ENCODE measurements at regions not wholly inside any gene's neighbourhood (a gene's known extent, or its start where the extent isn't known, plus 50 kb on each side); places are given as distances from the start of the nearest gene placed in this dataset.

- no peaks in the 10 kb centered on the region for H3K27me3 Mint-ChIP-seq
- no peak overlapping the region for H3K4me3 Mint-ChIP-seq
- H3K4me1 Mint-ChIP-seq = no peaks in the 10 kb centered on the region
- H3K9me3 Mint-ChIP-seq = no peaks in the 10 kb centered on the region
- H3K27ac Mint-ChIP-seq = no peak overlapping the region
- no peak for DNase-seq
- no peaks in the 10 kb centered on the region for H3K36me3 Mint-ChIP-seq
Measured at GRCh38 chr6:104182811-104183210, 676.9 kb downstream of the HACE1 start.

GRCh38 chr6:104173668-104174067 is 686.1 kb downstream of the HACE1 start:
- Mint-ChIP-seq H3K4me3 (no peak overlapping the region), H3K9me3 (no peaks in the 10 kb centered on the region), H3K4me1 (no peaks in the 10 kb centered on the region), H3K27ac (no peak overlapping the region), H3K27me3 (no peaks in the 10 kb centered on the region), H3K36me3 (no peaks in the 10 kb centered on the region)
- DNase-seq = no peak

GRCh38 chr6:104170401-104170800 is 689.3 kb downstream of the HACE1 start:
- Mint-ChIP-seq H3K27me3 (no peaks in the 10 kb centered on the region), H3K36me3 (no peaks in the 10 kb centered on the region), H3K9me3 (peaks cover 12% of the 10 kb centered on the region), H3K27ac (no peak overlapping the region), H3K4me1 (no peaks in the 10 kb centered on the region), H3K4me3 (no peak overlapping the region)
- DNase-seq = no peak

- no peaks in the 10 kb centered on the region for H3K4me1 Mint-ChIP-seq
- H3K36me3 Mint-ChIP-seq = no peaks in the 10 kb centered on the region
- DNase-seq = no peak
- H3K9me3 Mint-ChIP-seq = peaks cover 12% of the 10 kb centered on the region
- H3K27me3 Mint-ChIP-seq = no peaks in the 10 kb centered on the region
- no peak overlapping the region for H3K27ac Mint-ChIP-seq
- no peak overlapping the region for H3K4me3 Mint-ChIP-seq
Measured at GRCh38 chr6:104166055-104166668, 693.6 kb downstream of the HACE1 start.

- H3K9me3 Mint-ChIP-seq = peaks cover 10% of the 10 kb centered on the region
- no peaks in the 10 kb centered on the region for H3K27me3 Mint-ChIP-seq
- H3K4me1 Mint-ChIP-seq = no peaks in the 10 kb centered on the region
- H3K27ac Mint-ChIP-seq = no peak overlapping the region
- no peak for DNase-seq
- no peaks in the 10 kb centered on the region for H3K36me3 Mint-ChIP-seq
- H3K4me3 Mint-ChIP-seq = no peak overlapping the region
Measured at GRCh38 chr6:104162036-104162669, 697.6 kb downstream of the HACE1 start.

- H3K4me3 Mint-ChIP-seq = no peak overlapping the region
- no peaks in the 10 kb centered on the region for H3K9me3 Mint-ChIP-seq
- DNase-seq = no peak
- H3K36me3 Mint-ChIP-seq = no peaks in the 10 kb centered on the region
- peaks cover 3% of the 10 kb centered on the region for H3K27me3 Mint-ChIP-seq
- no peak overlapping the region for H3K27ac Mint-ChIP-seq
- no peaks in the 10 kb centered on the region for H3K4me1 Mint-ChIP-seq
Measured at GRCh38 chr6:104159045-104159618, 700.6 kb downstream of the HACE1 start.

- Mint-ChIP-seq H3K4me3 (no peak overlapping the region), H3K27me3 (no peaks in the 10 kb centered on the region), H3K36me3 (no peaks in the 10 kb centered on the region), H3K4me1 (no peaks in the 10 kb centered on the region), H3K27ac (no peak overlapping the region), H3K9me3 (no peaks in the 10 kb centered on the region)
- no peak for DNase-seq
Measured at GRCh38 chr6:104143757-104144156, 716.0 kb downstream of the HACE1 start.

- Mint-ChIP-seq H3K4me1 (no peaks in the 10 kb centered on the region), H3K36me3 (no peaks in the 10 kb centered on the region), H3K27ac (no peak overlapping the region), H3K27me3 (no peaks in the 10 kb centered on the region), H3K4me3 (no peak overlapping the region), H3K9me3 (peaks cover 1% of the 10 kb centered on the region)
- DNase-seq = no peak
Measured at GRCh38 chr6:104134876-104135275, 724.8 kb downstream of the HACE1 start.

- Mint-ChIP-seq H3K9me3 (peaks cover 1% of the 10 kb centered on the region), H3K4me3 (no peak overlapping the region), H3K27ac (no peak overlapping the region), H3K27me3 (no peaks in the 10 kb centered on the region), H3K36me3 (no peaks in the 10 kb centered on the region), H3K4me1 (no peaks in the 10 kb centered on the region)
- no peak for DNase-seq
Measured at GRCh38 chr6:104130343-104130742, 729.4 kb downstream of the HACE1 start.

- H3K4me3 Mint-ChIP-seq = no peak overlapping the region
- H3K4me1 Mint-ChIP-seq = no peaks in the 10 kb centered on the region
- H3K36me3 Mint-ChIP-seq = no peaks in the 10 kb centered on the region
Measured at GRCh38 chr6:104126315-104127005, 733.3 kb downstream of the HACE1 start.

GRCh38 chr6:104123227-104123626 is 736.5 kb downstream of the HACE1 start:
- H3K4me1 Mint-ChIP-seq = no peaks in the 10 kb centered on the region
- H3K27me3 Mint-ChIP-seq = no peaks in the 10 kb centered on the region
- H3K27ac Mint-ChIP-seq = no peak overlapping the region
- H3K4me3 Mint-ChIP-seq = no peak overlapping the region
- H3K9me3 Mint-ChIP-seq = no peaks in the 10 kb centered on the region
- H3K36me3 Mint-ChIP-seq = no peaks in the 10 kb centered on the region
- DNase-seq = no peak

More at GRCh38 chr6:104126315-104127005, 733.3 kb downstream of the HACE1 start:
- no peak for DNase-seq
- peaks cover 1% of the 10 kb centered on the region for H3K9me3 Mint-ChIP-seq
- H3K27ac Mint-ChIP-seq = no peak overlapping the region
- no peaks in the 10 kb centered on the region for H3K27me3 Mint-ChIP-seq

- no peaks in the 10 kb centered on the region for H3K9me3 Mint-ChIP-seq
Measured at GRCh38 chr6:104118274-104118673, 741.4 kb downstream of the HACE1 start.

GRCh38 chr6:104109806-104110205 is 749.9 kb downstream of the HACE1 start:
- H3K27ac Mint-ChIP-seq = no peak overlapping the region
- no peaks in the 10 kb centered on the region for H3K36me3 Mint-ChIP-seq
- H3K9me3 Mint-ChIP-seq = no peaks in the 10 kb centered on the region
- H3K4me3 Mint-ChIP-seq = no peak overlapping the region
- H3K4me1 Mint-ChIP-seq = no peaks in the 10 kb centered on the region
- DNase-seq = no peak
- no peaks in the 10 kb centered on the region for H3K27me3 Mint-ChIP-seq

More at GRCh38 chr6:104118274-104118673, 741.4 kb downstream of the HACE1 start:
- no peak for DNase-seq
- H3K27ac Mint-ChIP-seq = no peak overlapping the region
- H3K4me3 Mint-ChIP-seq = no peak overlapping the region
- H3K27me3 Mint-ChIP-seq = no peaks in the 10 kb centered on the region
- H3K36me3 Mint-ChIP-seq = no peaks in the 10 kb centered on the region
- H3K4me1 Mint-ChIP-seq = no peaks in the 10 kb centered on the region

- no peaks in the 10 kb centered on the region for H3K4me1 Mint-ChIP-seq
- H3K36me3 Mint-ChIP-seq = no peaks in the 10 kb centered on the region
- DNase-seq = no peak
- no peak overlapping the region for H3K27ac Mint-ChIP-seq
- H3K9me3 Mint-ChIP-seq = peaks cover 1% of the 10 kb centered on the region
- H3K27me3 Mint-ChIP-seq = no peaks in the 10 kb centered on the region
- H3K4me3 Mint-ChIP-seq = no peak overlapping the region
Measured at GRCh38 chr6:104108634-104109033, 751.1 kb downstream of the HACE1 start.

- Mint-ChIP-seq H3K9me3 (peaks cover 6% of the 10 kb centered on the region), H3K27ac (no peak overlapping the region), H3K4me3 (no peak overlapping the region), H3K36me3 (no peaks in the 10 kb centered on the region), H3K4me1 (no peaks in the 10 kb centered on the region), H3K27me3 (no peaks in the 10 kb centered on the region)
- no peak for DNase-seq
Measured at GRCh38 chr6:104095661-104096416, 763.9 kb downstream of the HACE1 start.

Data from activated naive CD8-positive, alpha-beta T cell treated with anti-CD3 and anti-CD28 coated beads for 36 hours (primary cell).